Heart left ventricle (tissue), 13 donors: ENCODE measurements at regions not wholly inside any gene's neighbourhood (a gene's known extent, or its start where the extent isn't known, plus 50 kb on each side); places are given as distances from the start of the nearest gene placed in this dataset.

ENCODE experiments used
- CTCF ChIP-seq, 12 donors: fragments of 200-600 bp; sonication (generic) in 4 of 12; IDR thresholded peaks; one replicate each; pipeline versions ENCODE4 v1.5.0 to v1.8.0; 2018 to 2022; ENCODE audit warnings: antibody characterized with exemption in 12 of 12, mild to moderate bottlenecking in 5 of 12
- POLR2A ChIP-seq, 2 donors: fragments of 450-650 bp; IDR thresholded peaks; one replicate each; pipeline ENCODE4 v1.6.1; 2017; ENCODE audit warnings: antibody characterized with exemption in 2 of 2, mild to moderate bottlenecking in 2 of 2, moderate library complexity in 2 of 2
- donor health status: ischemic (EF 13 %, LVEDD 7.1; RV severe dilation, severe dysfunction).
- donor health status: DM: no; HTN: yes; CAD: no.
- donor health status: DM: no; HTN: no; CAD: no.
- donor health status: ischemic (EF 25% LVEDD 6.9; RV normal size, moderate dysfunction).
- donor health status: ischemic (EF 25% LVEDD 5.7; RV mildly dilated, moderate dysfunction).
- donor health status: ischemic (EF 35%, LVEDD 5.7; RV mildly dilated, moderate dysfunction).
- donor health status: nonischemic (EF 11% LVEDD 7.7; RV severe dilation, severe dysfunction).
- donor health status: DM: yes; HTN: yes; CAD: no.
- donor health status: PGD.
- donor health status: ischemic (EF 29% LVEDD 5.4; RV normal size, mild dysfunction).
- donor health status: nonischemic (EF 23%, LVEDD 6.1; RV moderate dilation, normal function).

GRCh38 chr18:10248738-10249137 lies 205.7 kb upstream of the APCDD1 start:
- TF ChIP-seq CTCF (IDR thresholded peaks at IDR 0.05) (no peak), POLR2A (IDR thresholded peaks at IDR 0.05) (no peak)
